TTC549 (cell line): ENCODE measurements at regions not wholly inside any gene's neighbourhood (a gene's known extent, or its start where the extent isn't known, plus 50 kb on each side); places are given as distances from the start of the nearest gene placed in this dataset.

Experiments used
- FAIRE-seq: peaks from 2 replicates; lab custom pipeline; 2012; peaks lifted over from hg19 to GRCh38; lab: Jason Lieb, UNC

DNA sequence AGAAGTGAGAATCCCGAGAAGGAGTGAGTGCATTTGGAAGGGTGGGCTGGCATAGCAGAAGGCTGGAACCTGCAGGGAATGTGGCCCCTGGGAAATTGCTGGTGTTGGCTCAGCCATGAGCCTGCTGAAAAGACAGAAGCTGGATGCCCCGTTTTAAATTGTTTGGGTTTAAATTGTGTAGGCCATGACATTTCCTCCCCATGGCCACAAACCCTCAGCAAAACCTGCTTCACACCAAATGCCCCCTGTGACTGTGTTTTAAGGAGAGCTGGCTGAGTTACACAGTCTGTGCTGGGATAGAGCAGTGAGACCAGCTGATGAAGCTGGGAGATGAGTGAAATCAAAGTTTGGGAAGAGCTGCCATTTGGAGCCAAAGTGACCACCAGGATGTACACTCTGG, 216.3 kb upstream of the RGMA start:
- FAIRE-seq, result no peak

DNA sequence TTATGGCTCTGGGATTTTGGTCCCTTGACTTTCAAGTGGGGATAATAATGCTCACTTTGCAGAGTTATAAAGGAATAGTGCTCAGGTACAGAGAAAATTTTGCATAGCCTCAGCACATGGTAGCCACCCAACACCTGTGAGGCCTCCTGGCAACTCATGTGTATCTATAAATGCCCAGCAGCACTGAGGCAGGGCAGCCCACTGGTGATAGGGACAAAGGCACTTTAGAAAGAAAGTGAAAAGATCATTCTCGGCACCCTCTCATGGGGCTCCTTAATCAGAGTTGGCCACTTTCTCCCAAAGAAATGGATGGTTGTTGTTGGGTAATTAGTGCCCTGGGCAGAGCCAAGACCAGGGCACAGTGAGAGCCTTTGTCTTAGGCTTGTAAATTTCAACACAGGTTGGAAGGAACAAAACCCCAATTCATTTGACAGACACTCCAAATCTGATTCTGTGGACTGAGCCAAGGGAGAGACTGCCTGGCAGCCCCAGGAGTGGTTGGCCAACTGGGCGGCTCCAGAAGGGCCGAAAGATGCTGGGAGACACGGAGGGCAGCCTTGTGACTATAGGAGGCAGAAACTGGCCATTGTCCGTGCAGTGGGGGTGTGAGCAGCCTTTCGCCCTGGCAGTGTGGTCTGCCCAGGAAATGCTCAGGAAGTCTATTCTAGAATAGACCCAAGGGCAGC, 213.2 kb upstream of the RGMA start:
- no peak for FAIRE-seq

DNA sequence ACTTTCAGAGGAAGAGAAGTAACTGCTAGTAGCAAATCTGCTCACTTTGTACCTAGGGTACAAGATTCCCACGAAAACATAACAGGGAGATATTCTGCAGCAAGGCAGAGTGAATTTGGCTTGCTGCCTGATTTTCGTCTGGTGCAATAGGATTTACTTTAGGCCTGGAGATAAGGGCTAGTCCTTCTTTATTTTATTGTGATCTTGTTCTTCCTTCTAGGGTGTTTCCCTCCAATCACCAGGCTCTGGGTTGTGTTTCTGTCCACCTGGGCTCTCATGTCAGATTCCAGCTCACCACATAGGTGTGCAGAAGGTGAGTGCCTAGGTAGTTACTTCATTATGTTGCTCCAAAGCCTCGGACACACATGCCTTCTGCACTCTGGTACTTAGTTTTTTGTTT, 211.8 kb upstream of the RGMA start:
- FAIRE-seq, result no peak

DNA sequence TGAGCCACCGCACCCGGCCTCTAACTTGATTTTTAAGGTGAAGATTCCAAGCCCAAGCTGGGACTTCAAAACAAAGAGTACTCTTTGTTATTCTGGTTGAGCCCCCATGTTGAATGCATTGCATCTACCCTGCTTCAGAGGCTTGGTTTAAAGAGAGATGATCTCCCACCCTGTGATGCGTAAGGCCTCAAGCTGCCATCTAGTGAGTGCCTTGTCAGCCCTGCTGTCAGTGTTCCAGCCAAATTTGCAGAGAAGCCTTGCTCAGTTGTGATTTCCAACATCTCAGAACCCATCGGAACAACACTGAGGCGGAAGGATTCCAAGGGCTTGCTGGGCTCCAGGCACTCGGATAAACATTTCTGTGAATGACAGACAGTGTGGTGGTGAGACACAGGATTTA, 210.7 kb upstream of the RGMA start:
- FAIRE-seq, result no peak

DNA sequence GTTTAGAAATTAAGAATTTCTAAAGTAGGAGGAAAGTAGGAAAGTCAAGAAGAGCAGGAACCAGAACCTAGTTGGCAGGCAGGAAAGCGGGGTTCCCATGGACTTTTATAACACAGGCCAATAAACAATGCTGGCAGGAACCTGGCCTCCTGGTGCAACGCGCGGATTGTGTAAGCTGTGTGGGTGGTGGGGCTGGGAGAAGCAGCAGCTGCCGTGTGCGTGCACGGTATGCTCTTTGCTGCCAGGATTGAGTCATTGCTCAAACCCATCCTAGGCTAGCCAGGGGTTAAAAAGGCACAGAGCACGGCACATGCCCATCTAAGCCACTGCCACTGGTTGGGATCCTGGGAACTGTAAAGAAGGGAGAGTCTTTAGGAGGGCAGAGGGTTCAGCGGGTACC, 209.9 kb upstream of the RGMA start:
- FAIRE-seq, result no peak

DNA sequence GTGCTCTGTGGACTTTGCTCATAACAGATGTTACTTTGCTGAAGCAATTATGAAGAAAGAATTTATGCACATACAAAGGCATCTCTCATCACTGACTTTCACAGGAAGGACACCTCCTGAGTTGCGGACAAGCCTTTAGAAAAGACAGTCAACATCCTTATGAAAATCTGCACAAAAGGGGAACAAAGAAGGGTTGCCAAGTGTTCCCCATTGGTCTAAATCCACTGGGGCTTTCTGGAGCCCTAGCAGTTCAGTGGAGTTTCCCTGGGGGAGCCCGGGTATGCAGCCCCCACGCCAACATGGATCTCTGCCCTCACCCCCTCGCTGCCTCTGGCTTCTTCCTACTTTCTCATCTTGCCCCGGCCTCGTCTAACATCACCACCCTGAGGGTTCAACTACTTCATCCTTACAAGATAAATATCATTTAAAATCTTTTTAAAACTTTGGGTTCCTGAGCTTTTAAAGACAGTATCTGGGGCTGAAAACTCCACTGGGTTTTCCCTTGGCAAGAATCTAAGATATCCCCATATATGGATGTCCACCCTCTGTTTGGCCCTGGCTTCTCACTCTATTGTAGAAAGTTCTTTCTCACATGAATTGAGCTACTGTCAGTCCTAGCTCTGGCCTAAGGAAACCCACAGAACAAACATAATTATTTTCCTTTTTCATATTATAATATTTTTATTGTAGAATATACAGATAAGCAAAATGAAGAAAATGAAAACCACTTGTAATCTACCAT, 207.9 kb upstream of the RGMA start:
- FAIRE-seq, result no peak

DNA sequence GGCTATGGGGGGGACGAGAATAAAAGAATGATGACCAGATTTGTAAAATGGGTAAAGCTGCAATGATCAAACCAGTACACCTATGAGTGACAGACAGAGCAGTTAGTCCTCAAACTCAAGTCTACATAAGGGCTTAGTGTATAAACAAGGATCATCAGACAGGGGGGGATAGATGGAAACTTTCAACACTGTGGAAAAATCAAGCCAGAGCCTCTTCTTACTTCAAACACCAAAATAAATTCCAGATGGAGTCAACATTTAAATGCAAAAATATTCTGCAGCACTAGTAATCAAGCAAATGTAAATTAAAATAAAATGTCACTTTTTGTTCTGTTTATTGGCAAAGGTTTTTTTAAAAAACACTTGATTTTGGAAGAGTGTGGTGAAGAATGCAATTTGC, 205.9 kb upstream of the RGMA start:
- FAIRE-seq, result no peak

DNA sequence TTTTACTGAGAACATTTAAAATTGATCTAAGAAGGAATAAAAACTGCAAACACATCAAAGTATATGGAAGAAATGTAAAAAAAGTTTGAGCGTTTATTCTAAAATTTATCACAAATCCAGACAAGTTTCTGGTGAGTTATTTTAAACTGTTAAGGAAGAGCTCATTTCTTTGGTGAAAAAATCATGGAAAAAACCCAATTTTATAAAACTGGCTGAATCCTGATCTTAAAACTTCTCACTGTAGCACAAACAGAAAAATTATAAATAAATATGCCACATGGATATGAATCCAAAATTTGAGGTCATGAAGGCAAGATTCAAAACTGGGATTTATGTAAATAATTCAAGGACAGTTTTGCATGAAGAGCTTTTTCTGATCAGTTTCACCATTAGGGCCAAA, 205.1 kb upstream of the RGMA start:
- FAIRE-seq, result no peak

DNA sequence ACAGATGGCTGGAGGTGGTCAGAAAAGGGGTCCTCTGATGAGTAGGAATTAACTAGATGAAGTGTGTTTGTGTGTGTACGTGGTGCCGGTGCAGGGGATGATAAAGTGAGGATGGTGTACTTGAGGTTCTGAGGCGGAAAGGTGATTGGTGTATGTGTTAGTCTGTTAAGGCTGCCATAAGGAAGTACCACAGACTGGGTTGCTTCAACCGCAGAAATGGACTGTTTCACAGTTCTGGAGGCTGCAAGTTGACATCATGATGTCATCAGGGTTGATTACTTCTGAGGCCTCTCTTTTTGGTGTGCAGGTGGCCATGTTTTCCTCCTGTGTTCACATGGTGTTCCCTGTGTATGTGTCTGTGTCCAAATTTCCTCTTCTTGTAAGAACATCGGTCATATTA, 202.4 kb upstream of the RGMA start:
- no peak for FAIRE-seq

DNA sequence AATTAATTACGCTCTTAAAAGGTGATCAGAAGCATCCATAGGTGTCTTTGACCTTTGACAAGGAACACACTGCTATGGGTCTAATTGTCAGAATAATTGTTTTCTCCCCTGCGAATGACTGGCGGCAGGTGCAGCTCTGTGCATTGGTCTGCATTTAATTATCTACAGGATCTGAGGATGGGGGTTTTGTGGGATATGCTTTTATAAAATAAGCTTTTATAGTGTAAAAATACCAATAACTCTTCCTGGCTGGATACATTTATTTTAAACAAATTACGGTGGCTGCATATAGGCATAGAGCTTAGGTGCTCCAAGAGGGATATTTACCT, 201.6 kb upstream of the RGMA start:
- no peak for FAIRE-seq

DNA sequence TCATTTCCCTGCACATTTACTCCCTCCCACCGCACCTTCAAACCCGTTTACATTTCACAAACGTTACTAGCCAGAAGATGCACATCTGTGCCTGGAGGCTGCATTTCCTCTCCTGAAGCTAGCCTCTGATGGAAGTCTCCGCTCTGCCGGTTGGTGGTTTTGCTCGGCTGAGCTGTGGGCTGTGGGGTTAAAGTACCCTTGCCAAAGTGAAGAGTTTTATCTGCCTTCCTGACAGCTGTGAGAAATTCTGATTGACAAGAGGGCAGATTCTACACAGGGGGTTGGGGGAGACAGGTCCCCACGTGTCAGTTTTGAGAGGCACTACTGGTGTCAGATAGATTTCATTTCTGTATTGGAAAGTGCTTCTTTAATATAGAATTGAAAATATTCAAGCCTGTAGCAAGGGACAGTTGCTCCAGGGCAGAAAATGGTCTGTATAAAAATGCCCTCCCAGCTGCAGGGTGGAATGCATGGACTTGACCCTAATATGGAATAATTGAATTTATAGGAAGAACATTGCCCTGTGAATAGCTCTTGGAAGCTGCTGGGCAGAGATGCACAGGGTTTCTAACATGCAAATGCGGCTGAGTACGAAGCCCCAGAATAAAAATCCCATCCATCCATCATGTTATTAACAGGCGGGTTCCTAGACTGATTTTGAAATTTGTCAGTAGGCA, 201.1 kb upstream of the RGMA start:
- no peak for FAIRE-seq

DNA sequence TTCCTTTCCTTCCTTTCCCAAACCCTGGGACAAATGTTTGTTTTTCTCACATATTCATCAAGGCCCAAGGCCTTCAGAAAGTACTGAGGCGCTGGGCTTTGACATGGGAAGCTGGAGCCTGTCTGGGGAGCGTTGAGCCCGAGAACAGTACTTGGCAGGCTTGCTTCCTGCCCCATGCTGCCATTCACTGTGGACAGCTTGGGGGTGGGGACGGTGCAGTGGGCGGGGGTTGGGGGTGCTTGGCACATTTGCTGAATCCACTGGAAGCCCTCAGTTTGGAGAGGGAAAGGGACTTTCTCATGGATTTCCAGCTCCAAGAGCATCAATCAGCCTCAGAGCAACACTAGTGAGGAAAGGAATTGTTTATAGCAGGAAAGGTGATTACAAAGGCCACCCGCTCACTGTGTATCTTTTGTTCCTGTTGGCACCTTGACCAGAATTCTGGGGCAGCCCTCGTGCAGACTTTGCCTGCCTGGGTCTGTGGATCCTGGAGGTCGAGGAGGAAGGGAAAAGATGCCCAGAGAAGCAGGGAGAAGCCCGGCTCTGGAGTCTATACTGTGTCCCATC, 199.8 kb upstream of the RGMA start:
- no peak for FAIRE-seq

DNA sequence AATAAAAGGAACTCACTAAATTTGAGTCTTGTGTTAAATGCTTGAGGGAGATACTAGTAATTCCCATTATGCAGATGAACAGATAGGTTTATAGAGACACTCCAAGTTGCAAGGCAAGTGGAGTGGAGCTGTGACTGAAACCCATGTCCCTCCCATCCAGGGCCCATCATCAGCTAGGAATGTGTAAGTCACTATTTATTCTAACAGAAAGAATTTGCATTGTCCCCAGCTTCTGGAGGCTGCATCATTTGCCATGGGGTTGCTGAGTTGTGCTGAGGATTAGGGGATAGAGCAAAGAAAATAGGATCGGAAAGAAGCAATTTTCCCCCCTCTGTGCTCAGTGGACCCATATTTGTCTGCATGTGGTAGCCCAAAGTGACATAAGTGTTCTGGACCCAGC, 197.4 kb upstream of the RGMA start:
- no peak for FAIRE-seq

DNA sequence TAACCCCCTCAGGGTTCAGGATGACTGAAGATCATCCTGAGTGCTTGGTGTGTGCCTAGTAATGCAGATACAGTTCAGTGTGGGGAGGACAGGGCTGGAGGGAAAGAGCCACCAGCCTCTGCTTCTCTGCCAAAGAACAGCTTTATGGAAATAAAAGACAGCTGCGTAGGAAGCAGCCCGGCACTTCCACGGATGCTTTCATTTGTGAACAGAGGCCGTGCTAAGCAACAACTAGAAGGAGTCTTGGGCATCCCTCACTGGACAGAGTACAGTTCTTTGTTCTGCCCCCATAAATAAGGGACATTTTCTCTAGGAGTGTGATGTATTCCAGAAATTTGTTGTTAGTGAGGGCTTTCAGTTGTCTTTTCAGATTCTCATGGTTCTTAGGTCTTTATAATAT, 194.8 kb upstream of the RGMA start:
- FAIRE-seq, result no peak

DNA sequence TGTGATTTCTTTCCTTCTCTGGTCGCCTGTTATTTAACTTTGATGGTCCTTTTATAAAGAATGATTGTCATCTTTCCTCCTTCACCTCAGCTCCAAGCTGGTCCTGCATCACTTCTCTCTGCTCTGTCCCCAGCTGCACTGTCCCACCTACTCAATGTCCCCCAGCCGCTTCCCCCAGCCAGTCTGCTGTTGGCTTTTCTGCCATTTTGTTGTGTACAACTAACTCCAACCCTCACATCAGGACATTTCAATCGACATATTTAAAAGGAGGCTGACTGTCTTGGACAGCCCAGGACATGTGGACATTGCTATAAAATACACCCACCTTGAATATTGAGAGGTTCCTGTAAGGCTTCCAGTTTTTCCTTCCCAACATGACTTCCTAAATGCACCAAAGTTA, 193.8 kb upstream of the RGMA start:
- no peak for FAIRE-seq

DNA sequence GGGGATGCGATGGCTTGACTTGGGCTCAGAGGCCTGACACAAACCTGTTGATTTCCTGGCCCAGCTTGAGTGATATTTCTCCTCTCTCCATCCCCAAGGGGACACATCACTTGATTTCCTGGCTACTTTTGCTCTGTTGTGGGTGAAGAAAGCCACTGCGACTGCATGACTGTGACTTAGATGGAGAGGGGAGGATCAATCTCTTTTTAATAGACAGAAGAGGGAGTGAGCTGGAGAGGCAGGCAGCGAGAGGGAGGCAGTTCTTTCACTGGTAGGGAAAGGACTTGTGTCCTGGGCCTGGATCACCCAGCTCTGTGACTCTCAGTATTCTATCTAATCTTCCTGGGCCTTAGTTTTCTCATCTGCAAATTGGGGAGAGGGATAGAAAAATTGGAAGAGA, 189.8 kb upstream of the RGMA start:
- FAIRE-seq, result no peak

DNA sequence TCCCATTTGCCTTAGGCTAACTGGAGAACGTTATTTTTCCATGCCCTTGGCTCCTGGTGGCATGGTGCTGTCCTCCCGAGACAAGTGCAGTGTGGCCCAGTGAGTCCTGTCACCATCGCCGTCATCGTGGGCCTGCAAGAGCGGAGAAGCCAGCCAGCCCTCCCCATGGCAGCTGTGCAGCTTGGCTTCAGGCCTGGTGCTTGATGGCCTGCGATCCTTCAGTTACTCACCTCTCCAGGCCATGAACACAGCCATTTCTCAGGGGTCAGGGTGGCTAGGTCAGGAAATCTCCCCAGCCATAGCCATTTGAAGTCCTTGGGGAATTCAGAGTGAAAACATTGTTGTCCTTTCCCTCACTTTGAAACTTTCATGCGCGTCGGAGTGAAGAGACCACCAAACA, 189.0 kb upstream of the RGMA start:
- no peak for FAIRE-seq

DNA sequence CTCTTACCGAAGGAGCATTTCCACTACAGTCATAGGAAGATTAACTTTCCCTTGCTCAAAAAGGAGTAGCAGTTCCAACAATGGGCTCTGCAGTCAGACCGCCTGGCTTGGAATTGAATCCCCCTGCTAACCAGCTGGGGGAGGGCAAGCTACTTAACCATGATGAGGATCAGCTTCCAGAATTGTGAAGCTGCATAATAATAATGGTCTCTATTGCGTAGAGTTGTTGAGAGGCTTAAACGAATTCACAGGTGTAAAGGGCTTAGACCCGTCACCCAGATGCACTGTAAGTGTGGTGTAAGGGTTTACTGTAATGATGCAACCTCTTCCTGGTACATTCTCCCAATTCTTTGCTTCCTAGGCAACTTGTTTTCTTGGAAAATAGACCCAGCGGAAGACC, 185.2 kb upstream of the RGMA start:
- FAIRE-seq, result no peak

DNA sequence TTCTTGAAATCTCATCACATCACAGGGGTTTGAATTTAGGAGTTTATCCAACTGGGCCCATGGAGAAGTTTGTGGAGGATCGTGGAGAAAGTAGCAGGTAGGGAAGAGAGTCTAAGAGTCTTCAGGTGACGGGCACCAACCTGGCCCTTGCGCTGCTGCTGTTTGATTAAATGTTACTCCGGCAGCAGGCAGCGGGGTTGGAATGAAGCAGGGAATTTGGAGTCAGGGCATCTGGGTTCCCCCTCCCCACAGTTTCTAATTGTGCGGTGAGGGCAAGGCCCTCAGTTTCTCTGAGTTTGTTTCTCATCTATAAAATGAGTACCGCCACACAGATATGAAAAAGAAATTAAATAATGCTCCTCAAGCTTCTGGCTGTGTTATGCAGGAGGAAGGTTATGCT, 182.9 kb upstream of the RGMA start:
- FAIRE-seq, result no peak

DNA sequence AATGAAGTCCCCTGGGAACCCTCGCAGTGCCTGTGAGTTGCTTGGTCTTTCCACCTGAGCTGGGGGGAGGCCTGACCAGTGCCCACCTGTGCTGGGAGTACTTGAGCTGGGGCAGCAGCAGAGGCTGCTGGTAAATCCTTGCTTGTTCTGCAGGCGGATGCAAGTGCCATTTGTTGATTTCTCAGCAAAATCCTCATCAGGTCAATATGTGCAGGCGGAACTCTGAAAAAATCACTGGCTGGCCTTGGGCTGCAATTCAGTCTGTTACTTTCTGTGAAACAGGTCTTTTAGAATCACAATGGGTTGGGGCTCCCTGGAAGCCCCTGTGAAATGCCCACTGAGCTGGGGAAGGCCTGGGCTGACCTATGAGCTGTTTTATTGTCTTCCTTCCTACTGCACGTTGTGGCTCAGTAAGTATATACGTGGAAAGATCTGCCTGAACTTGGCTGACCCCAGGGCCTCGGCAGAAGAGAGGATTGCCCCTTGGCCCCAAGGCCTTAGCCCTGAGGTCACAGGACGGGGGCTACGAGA, 182.0 kb upstream of the RGMA start:
- FAIRE-seq, result no peak

DNA sequence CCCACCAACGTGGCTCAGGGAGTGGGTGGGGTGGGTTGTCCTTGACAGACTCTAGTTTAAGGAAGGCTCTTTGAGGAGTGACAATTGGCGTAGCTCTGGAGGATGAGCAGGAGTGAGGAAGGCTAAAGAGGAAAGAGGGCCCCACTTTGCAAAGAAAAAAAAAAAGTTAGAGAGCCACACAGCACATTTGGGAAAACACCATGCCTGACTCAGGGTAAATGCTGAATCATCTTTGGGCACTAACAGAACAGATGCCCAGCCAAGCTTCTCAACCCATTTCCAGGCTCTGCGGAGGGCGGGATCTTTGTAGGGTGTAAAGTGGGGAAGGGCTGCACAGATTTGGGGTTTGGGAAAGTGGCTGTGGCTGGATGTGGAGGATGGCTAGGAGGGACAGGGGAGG, 179.1 kb upstream of the RGMA start:
- FAIRE-seq, result no peak

DNA sequence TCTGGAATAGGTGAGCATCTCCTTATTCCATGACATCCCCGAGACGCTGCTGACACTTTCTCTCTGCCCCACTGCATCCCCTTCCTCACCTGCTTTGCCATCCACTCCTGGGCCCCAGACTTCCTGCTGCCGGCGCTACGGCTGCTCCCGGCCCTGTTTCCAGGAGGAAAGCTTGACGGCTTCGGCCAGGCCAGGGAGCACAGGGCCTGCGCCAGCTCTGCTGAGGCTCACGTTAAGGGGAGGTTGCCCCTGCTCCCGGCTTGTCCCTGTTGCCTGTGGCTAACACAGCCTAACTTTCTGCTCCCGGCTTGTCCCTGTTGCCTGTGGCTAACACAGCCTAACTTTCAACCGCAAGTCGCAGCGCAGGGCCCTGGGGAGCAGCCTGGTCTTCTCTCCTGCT, 177.3 kb upstream of the RGMA start:
- FAIRE-seq, result no peak

DNA sequence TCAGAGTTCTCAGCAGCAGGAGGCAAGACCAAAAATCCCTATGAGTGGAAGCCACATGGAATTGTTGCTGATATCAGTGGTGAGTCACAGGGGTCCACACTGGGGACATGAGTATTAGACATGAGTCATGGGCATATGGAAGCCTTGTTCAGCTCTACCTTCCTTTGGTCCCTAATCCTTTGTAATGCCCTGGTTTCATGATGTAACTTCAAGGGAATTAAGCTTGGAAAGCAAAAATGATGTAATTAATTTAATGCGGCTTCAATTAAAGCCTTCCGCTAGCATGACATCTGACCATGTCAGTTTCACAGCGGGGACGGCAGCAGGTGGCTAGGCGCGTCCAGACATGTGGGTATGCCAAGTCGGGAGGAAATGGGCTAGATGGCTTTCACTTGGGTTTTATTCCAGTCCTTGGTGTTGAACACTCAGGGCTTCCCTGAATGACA, 176.1 kb upstream of the RGMA start:
- no peak for FAIRE-seq
